ENCODE measurements at regions not wholly inside any gene's neighbourhood (a gene's known extent, or its start where the extent isn't known, plus 50 kb on each side); places are given as distances from the start of the nearest gene placed in this dataset.

- no peak for TF ChIP-seq CTCF (IDR thresholded peaks at IDR 0.05)
- no peak for TF ChIP-seq POLR2A (IDR thresholded peaks at IDR 0.05)
- no peak for TF ChIP-seq POLR2AphosphoS5 (IDR thresholded peaks at IDR 0.05)
Measured at GRCh38 chr13:68185444-68186141, 955.5 kb upstream of the PCDH9 start.
